Activated CD4-positive, CD25-positive, alpha-beta regulatory T cell treated with anti-CD3 and anti-CD28 coated beads, Interleukin-2, amount 50 U/mL, for 72 hours (primary cell): ENCODE measurements at regions not wholly inside any gene's neighbourhood (a gene's known extent, or its start where the extent isn't known, plus 50 kb on each side); places are given as distances from the start of the nearest gene placed in this dataset.

Experiments
- DNase-seq: peaks from one replicate; pipeline ENCODE4 v3.0.0; 2021

DNA sequence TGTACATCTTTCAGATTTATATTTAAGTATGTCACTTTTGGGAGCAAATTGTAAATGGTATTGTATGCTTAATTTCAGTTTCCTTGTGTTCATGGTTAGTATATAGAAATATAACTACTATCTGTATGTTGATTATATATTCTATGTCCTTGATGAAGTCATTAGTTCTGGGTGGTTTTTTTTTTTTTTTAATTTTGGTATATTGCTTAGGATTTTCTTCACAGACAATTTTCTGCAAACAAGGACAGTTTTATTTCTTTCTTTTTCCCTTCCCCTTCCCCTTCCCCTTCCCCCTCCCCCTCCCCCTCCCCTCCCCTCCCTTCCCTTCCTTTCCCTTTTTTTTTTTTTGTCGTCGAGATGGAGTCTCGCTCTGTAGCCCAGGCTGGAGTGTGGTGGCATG lies 430.0 kb downstream of the TYW1 start:
- DNase-seq = no peak

DNA sequence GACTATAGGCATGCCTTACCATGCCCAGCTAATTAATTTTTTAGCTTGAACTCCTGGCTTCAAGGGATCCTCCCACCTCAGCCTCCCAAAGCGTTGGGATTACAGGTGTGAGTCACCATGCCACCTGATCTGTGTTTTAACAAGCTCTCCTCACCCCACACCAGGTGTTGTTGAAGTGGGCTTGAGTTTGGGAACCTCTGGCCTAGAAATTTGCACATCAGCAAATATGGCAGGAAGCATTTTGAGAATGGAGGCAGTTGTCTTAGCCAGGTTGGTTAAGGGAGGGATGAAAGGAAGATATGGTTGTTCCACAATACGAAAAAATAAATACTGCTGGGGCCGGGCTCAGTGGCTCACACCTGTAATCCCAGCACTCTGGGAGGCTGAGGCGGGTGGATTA lies 433.1 kb downstream of the TYW1 start:
- no peak for DNase-seq

DNA sequence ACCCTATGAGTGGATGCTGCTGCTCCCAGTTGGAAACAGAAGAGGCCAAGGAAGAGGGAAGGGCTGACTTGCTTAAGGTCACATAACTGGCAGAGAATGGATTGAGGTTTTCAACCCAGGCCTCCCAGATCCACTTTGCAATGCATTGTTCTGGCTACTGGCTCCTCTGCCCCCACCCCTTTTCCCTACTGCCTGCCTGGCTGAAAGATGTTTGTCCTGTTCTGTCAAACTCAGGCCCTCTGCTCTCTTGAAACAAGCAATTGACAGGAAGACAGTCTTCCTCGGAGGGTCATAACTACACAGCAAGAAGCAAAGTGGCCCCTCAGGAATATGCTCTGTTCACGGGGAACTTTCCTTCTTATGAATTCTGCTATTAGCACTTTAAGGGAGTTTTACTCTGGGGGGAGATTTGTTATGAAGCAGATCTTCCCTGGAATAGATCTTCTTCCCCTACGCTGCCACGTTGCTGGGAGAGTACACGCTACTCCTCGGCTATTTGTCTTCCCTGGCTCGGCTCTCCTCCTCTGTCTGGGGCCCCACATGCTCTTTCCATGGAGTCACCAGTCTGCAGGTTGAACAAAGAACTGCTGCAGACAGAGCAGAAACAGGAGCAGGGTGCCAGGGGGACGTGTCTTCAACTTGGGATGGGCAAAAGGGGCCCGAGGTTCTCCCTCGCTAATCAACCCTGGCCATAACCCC lies 436.1 kb downstream of the TYW1 start:
- no peak for DNase-seq

DNA sequence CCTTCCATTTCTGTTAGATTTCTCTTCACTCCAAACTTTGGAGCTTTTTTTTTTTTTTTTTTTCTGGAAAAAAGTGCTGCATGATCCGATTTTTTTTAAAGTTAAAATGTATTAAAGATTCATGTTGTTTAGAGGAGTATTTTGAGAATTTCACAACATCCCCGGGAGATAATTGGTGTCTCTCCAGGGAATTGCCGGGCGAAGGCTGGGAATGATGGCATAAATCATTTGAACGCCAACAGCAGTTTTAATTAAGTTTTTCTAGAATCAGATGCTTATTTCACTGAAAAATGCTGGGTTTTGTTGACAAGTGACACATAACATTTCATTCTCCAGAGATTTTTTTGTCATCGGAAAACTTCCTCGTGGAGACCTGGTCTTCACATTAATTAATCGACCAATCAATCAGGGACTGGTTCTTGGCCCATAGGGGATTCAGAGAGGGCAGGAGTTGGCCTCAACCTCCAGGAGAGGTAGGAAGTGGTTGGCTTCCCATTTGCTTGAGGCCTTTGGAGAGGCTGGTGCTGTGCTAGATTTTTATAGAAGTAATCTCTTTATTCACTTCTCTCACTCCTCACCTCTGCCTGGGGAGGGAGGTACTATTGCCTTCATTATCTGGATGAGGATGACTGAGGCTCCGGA lies 439.4 kb downstream of the TYW1 start:
- DNase-seq = no peak

DNA sequence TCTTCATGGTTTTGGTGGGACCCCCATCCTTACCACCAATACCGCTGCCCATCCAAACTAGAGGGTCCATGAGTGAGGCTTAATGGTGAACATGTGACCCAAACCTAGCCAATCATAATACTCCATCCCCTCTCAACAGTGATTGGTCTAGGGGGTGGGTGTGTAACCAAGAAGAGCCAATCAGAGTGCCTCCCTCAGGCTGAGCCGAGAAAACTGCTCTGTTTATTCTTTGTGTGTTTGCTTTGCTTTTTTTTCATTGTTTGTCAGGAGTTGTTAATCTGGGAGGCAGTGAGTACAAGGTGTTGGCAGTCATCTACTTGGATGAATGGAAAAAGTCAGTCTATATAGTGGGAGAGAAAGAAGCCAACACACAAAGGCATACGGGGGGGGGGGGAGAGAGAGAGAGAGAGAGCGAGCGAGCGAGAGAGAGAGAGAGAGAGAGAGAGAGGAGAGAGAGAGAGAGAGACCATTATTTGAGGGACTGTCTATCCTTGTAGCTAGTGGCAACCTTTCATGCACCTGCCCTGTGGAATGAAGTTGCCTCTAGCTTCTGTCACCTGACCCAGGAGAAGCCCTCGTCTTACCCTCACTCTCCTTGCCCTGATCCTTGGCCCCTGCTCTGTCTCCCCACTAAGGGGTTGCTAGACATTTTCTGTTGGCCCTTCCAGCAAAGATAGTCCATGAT lies 441.7 kb downstream of the TYW1 start:
- DNase-seq = no peak

DNA sequence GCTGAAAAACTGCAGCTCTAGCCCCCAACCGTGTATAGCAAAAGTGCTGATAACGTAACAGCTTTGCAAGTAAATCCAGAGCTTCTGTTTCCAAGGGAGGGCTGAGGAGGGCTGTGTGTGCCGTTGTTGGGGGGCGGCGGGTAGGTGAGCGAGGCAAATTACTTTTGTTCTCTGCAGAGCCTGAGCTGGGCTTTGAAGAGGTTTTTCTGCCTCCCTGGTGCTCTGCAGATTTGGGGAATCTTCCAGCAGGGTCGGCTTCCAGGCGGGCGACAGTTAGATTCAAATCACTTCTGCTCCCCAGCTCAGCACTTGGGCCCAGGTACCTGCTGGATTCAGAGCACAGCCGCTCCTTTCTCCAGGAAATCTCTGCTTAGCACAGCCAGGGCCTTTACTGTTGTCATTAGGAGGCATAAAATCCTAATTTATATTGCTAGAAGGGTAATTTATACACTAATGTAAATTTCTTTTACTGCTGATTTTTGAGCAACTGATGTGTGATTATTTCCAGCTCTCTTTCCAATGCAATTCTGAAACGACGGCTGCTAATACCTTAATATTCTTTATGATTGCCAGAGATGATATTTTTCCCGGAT lies 442.4 kb downstream of the TYW1 start:
- DNase-seq = no peak

DNA sequence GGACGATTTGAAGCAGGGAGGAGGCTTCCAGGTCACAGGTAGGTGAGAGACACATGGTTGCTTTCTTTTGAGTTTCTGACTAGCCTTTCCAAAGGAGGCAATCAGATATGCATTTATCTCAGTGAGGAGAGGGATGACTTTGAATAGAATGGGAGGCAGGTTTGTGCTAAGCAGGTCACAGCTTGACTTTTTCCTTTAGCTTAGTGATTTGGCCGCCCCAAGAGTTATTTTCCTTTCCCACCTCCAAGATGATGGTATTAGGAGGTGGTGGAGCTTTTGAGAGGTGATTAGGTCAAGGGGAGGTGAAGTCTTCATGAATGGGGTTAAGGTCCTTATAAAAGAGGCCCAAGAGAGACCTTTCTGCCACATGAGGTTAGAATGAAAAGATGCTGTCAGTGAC lies 443.7 kb downstream of the TYW1 start:
- DNase-seq = no peak

DNA sequence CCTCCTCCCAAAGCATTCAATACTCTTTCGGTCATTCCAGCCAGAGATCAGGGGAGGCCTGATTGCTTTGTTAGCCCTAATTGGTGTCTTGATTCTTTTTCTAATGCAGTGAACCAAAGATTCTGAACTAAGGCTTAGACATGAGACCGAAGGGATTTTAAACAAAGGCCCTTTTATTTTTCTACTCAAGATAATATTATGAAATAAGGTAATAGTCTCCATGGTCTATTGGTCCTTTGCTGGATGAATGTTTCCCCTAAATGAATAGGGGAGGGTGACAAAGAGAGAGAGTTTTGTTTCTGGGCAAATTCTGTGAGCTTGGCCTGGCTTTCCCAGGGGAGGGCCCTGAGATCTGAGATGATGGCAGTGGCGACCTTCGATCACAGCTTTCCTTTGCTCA lies 449.1 kb downstream of the TYW1 start:
- no peak for DNase-seq

DNA sequence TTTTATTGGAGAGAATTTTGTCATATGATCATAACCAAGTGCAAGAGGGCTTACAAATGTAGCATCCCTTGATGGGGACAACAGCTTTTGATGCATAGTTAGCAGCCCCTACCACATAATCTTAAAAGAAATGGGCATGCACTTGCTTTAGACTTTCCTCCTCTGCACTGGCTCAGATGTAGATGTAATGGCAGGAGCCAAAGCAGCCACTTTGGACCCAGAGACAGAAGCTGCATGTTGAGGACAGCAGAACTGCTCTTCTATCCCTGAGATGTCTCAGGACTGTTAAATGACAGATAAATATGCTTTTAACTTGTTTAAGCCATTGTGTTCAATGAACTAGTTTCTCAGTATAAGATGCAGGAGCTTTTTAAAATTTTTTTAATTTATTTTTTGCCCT lies 450.7 kb downstream of the TYW1 start:
- no peak for DNase-seq

DNA sequence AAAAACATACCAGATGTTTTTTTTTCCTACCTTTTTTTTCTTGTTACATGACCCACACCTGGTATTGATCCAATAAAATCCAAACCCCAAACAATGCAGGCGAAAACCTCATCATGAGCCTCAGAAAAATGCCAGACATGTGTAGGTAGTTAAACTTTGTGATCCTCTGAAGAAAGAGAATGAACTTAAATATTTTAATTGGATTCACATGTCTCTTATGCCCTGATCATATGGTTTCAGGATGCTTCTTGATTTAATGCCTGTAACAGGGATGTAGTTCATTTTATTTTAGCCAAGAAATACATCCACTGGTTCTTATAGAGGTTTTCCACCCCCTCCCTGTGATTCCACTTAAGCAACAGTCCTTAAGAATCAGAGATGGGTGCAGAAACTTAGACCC lies 451.6 kb downstream of the TYW1 start:
- DNase-seq = no peak

DNA sequence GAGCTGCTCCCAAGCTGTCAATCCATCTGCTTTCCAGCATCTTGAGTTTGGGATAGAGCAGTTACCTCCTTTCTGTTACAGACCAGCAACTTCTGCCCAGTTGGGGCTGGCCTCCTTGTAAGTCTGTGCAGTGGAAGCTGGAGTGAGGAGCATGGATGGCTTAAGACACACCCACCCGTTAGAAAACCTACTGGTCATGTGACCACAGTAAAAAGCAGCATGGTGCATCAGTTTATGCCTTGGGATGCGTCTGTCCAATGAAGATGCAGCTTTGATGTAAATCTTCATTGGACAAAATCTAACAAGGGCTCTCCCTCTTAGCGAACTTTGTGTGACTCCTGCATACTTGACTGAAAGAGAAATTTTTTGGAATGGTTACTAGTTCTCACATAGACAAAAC lies 453.5 kb downstream of the TYW1 start:
- no peak for DNase-seq

DNA sequence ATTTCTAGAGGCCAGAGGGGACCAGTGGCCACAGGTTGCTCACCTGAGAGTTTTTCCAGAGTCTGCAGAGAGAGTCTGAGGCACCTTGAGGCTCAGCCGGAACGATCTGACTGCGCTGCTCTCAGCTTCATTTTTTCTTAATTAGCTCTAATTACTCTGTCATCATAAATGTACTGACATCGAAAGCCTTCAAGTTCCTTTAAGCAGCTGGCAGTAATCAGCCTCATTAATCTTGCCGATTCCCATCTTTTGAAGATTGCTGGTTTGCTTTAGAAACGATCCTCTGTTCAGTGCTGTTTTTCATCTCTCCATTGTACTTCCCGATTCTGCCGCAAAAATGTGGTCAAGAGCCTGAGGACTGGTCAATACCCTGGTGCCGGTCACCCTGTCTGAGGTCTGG lies 454.7 kb downstream of the TYW1 start:
- DNase-seq = no peak

DNA sequence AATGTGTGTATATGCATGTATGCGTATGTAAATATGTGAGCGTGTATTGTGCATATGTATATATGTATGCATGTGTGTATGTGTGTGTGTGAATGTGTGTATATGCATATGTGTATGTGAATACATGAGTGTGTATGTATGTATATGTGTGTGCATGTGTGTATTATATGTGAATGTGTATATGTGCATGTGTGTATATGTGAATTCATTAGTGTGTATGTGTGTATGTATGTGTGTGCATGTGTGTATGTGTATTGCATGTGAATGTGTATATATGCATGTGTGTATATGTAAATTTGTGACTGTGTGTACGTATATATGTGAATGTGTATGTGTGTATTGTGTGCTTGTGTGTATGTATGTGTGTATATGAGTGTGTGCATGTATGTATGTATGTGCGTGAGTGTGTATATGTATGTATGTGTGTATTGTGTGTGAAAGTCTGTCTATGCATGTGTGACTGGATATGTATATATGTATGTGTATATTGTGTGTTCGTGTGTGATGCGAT lies 455.9 kb downstream of the TYW1 start:
- DNase-seq = no peak

DNA sequence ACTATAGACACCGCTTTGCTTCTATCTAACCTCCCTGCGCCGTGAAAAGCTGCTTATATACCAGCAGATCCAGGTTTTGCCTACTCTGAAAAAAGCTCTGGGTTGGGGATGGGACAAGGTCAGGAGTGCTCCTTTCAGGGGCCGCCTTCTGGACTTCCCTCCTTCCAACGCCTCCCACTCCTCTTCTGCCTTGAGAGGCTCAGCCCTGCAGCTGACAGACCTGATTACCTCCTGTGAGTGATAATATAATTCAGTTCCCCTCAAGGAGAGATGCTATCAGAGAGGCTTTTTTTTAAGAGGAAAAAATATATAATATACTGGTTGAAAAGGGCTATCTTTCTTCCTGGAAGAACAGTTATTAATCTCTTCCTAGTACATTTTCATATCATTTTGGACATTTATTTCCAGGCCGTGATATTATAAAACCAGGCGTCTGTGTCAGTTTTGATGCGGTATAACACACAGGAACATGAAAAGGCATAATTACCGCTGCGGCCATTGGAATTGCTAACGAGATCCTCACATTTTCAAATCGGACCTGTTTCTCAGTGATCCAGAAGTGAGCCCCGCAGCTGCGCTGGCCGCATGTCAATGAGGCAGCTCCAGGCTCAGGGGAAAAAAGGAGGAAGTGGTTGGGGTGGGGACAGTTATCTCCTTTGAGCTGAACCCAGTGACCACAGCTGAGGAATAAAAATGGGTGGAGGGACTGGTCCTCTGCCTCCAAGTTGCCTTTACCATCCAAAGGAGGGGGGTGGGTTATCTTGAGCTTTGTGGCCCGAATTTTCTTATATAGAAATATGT lies 457.1 kb downstream of the TYW1 start:
- no peak for DNase-seq

DNA sequence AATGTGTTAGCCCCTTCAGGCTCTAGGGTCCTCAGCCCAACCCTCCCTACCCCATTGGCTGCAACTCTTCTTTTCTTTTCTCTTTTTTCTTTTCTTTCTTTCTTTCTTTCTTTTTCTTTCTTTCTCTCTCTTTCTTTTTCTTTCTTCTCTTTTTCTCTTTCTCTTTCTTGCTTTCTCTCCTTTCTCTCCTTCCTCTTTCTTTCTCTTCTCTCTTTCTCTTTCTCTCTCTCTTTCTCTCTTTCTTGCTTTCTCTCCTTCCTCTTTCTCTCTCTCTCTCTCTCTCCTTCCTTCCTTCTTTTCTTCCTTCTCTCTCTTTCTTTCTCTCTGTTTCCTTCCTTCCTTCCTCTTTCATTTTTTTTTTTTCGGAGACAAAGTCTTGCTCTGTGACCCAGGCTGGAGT lies 458.9 kb downstream of the TYW1 start:
- DNase-seq = no peak

DNA sequence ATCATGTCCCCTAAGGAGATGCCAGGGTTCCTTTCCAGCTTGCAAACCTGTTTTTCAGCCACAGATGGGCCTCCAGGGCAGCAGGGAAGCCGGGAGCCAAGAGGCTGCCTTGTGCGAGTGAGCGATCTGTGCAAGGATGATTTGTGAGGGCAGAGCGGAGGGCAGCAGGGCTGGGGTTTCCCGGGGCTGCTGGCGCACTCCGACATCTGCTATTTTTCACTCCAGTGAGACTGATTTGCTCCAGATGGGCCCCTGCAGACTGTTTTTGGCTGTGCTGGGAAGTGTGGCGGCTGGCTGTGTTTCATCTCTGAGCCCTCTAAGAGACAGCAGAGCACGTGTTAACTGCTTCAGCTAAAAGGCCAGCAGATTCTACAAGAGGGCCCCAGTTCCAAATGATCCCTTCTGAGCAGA lies 466.2 kb downstream of the TYW1 start:
- DNase-seq = no peak

DNA sequence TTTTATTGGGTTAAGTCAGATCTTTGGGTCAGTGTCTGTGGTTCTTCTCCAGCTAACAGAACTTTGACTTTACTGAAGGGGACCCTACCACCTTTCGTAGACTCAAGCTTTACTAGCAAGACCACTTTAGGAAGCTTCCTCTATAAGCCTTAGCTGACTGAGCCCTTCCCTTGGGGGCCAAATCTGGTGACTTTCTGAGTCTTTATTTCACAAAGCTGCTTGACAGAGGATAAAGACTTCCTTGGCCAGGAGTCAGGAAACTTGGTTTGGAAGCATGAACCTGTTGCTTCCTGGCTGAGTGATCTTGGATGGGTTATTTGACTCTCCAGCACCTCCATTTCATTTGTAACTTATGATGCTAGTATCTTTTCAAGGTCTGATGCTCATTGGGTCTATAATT lies 466.7 kb downstream of the TYW1 start:
- DNase-seq = no peak

DNA sequence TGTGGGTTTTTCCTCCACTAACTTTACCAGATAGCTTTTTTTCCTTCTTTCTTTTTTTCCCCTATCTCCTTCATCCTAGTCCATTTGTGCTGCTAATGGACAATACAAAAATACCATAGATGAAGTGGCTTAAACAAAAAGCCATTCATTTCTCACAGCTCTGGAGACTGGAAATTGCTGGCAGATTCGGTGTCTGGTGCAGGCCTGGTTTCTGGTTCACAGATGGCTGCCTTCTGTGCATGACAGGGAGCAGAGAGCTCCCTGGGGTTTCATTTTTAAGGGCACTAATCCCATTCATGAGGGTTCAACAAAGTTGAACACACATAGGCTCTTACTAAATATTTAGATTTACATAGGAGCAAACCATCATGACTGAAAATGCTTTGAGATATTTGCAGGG lies 467.4 kb downstream of the TYW1 start:
- no peak for DNase-seq

DNA sequence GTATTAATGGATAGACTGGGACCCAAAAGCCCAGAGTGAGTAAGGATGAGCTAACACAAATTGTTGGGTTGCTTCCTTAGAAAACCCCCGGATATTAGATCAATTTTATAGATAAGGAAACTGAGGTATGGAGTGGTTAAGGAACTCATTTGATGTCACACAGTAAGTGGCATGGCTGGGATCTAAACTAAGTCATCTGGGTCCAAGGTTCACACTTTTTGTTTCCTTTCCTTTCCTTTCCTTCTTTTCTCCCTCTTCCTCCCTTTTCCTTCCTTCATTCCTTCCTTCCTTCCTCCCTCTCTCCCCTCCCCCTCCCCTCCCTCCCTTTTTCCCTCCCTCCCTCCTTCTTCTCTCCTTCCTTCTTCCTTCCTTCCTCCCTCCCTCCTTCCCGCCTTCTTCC lies 469.5 kb downstream of the TYW1 start:
- no peak for DNase-seq

DNA sequence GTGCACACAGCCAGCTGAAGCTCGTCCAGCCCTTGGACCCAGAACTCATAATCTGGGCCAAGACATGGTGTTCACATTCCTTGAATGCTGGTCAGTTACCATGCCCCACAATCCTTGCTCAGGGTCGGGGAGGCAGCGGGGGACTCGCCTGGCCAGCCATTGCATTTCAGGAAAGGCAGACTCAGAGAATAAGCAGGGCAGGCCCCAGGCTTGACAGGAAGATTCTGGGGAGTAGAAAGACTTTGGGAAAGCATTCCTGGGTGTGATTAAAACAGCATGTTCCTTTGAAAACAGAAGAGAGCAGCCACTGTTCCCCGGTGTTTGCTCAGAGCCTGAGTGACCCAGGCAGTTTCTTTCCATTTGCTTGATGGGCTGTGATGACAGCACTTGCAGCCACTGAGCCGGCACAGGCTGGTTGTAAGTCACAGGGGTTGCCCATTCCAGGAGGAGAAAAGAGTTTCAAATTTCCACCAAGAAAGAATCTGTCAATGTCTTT lies 473.7 kb downstream of the TYW1 start:
- no peak for DNase-seq

DNA sequence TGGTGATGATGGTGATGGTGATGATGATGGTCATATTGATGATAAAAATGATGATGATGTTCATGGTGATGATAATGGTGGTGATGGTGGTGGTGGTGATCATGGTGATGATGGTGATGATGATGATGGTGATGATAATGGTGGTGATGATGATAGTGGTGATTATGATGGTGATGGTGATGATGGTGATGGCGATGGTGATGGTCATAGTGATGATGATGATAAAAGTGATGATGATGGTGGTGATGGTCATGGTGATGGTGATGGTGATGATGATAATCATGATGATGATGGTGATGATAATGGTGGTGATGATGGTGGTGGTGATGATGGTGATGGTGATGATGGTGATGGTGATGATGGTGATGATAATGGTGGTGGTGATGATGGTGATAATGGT lies 478.7 kb downstream of the TYW1 start:
- DNase-seq = no peak

DNA sequence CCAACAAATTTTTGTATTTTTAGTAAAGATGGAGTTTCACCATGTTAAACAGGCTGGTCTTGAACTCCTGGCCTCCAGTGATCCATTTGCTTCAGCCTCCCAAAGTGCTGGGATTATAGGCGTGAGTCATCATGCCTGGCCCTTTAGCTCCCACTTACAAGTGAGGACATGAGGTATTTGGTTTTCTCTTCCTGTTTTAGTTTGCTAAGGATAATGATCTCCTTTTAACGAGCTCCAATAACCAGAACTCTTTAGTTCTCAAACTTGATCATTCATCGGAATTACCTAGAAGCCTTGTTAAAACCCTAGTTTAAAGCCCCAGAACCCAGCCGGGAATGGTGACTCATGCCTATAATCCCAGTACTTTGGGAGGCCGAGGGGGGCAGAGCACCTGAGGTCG lies 481.4 kb downstream of the TYW1 start:
- DNase-seq = no peak

DNA sequence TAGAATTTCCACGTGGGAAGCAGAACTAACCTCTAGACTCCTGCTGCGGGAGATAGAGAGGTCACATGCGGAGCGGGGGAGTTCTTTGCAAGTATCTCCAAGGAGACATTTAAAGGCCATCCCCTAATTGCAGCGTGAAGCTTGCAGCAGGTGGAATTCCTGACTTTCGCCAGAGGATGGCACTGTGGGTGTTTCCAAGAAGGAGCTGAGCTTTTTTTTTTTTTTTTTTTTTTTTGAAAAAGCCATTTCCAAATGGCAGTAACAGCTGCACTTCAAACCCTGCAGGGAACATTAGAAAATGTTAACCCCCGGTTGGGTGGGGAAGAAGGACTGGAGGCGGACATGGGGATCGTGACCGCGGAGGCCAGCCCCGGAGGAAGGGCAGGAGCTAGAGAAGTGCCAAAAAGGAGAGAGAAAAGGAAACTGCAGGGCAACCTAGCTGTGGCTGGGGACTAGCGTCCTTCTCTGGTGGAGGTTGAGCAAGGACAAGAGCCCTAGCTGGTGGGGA lies 487.7 kb downstream of the TYW1 start:
- DNase-seq = no peak
